ENCODE measurements at regions not wholly inside any gene's neighbourhood (a gene's known extent, or its start where the extent isn't known, plus 50 kb on each side); places are given as distances from the start of the nearest gene placed in this dataset.

GRCh38 chr1:117754061-117754969, 148.5 kb downstream of the TENT5C start:
- TF ChIP-seq CTCF (IDR thresholded peaks at IDR 0.05): peak; percentile 45 to 89 (median 85)
- no peak for TF ChIP-seq POLR2A (IDR thresholded peaks at IDR 0.05)

Data from body of pancreas (tissue), 4 donors.